ENCODE measurements at regions not wholly inside any gene's neighbourhood (a gene's known extent, or its start where the extent isn't known, plus 50 kb on each side); places are given as distances from the start of the nearest gene placed in this dataset.
"Not testable (repeated sequence)": the region's sequence is repeated elsewhere in the genome, so short reads cannot be mapped to it uniquely, and the experiment has no call there.

GRCh38 chr7:42548816-42549611, 312.0 kb upstream of the GLI3 start:
- no peak overlapping the region for H3K27ac ChIP-seq (ENCODE audit: low read length)
- ChIA-PET POLR2A (no interaction called here), CTCF (no interaction called here)
- no peaks in the 10 kb centered on the region for H3K36me3 Mint-ChIP-seq
- no peak overlapping the region for H3K27ac Mint-ChIP-seq
- DNase-seq (no peak), ATAC-seq (replicated peaks in 1 of 4) (no peak)
- H3K9me3 ChIP-seq = no peaks in the 10 kb centered on the region
- H3K4me3 Mint-ChIP-seq = no peak overlapping the region
- peaks cover under 1 to 10% (median 10%) of the 10 kb centered on the region in 3 donors for H3K9me3 Mint-ChIP-seq
- no peak overlapping the region for H3K4me3 ChIP-seq (ENCODE audit: control insufficient read depth in 1 of 2, extremely low read depth in 1 of 2, low read length in 1 of 2)
- H3K27me3 ChIP-seq (replicated peaks in 1 of 2; ENCODE audit: control insufficient read depth in 2 of 2, extremely low read depth in 1 of 2, insufficient read depth in 2 of 2, low read length in 1 of 2) = no peaks in the 10 kb centered on the region
- WGBS (ENCODE audit: insufficient coverage) = no CpG with 5 or more reads among the region's 6 CpGs
- H3K27me3 Mint-ChIP-seq = no peaks in the 10 kb centered on the region
- no peaks in the 10 kb centered on the region for H3K4me1 Mint-ChIP-seq
- no peaks in the 10 kb centered on the region for H3K4me1 ChIP-seq (ENCODE audit: control insufficient read depth in 1 of 2, extremely low read depth in 1 of 2, insufficient read depth in 2 of 2, low read length in 2 of 2)
- no peaks in the 10 kb centered on the region for H3K36me3 ChIP-seq (ENCODE audit: control insufficient read depth in 2 of 2, extremely low read depth in 1 of 2, insufficient read depth in 1 of 2, low read length in 1 of 2)

- peaks cover 0 to 14% (median 13%) of the 10 kb centered on the region in 3 donors for H3K9me3 Mint-ChIP-seq
- no peak for ATAC-seq (replicated peaks in 1 of 4)
- ChIA-PET CTCF (no interaction called here), POLR2A (no interaction called here)
- no peaks in the 10 kb centered on the region for H3K36me3 ChIP-seq (ENCODE audit: control insufficient read depth in 2 of 2, extremely low read depth in 1 of 2, insufficient read depth in 1 of 2, low read length in 1 of 2)
- no peaks in the 10 kb centered on the region for H3K27me3 Mint-ChIP-seq
- WGBS (ENCODE audit: insufficient coverage) = 80% methylated on average over 1 of the region's 1 CpG
- no peak overlapping the region for H3K4me3 ChIP-seq (ENCODE audit: control insufficient read depth in 1 of 2, extremely low read depth in 1 of 2, low read length in 1 of 2)
- H3K36me3 Mint-ChIP-seq = no peaks in the 10 kb centered on the region
- no peak overlapping the region for H3K27ac ChIP-seq (ENCODE audit: low read length)
- H3K4me1 ChIP-seq (ENCODE audit: control insufficient read depth in 1 of 2, extremely low read depth in 1 of 2, insufficient read depth in 2 of 2, low read length in 2 of 2) = no peaks in the 10 kb centered on the region
- H3K4me1 Mint-ChIP-seq = no peaks in the 10 kb centered on the region
- no peaks in the 10 kb centered on the region for H3K9me3 ChIP-seq
- H3K4me3 Mint-ChIP-seq = no peak overlapping the region
- no peaks in the 10 kb centered on the region for H3K27me3 ChIP-seq (replicated peaks in 1 of 2; ENCODE audit: control insufficient read depth in 2 of 2, extremely low read depth in 1 of 2, insufficient read depth in 2 of 2, low read length in 1 of 2)
- DNase-seq = no peak
- H3K27ac Mint-ChIP-seq = no peak overlapping the region
Measured at GRCh38 chr7:42545049-42545724, 308.2 kb upstream of the GLI3 start.

- POLR2A ChIA-PET = no interaction called here
- H3K9me3 Mint-ChIP-seq = peaks cover 0 to 14% (median 13%) of the 10 kb centered on the region in 3 donors
- H3K27ac ChIP-seq (ENCODE audit: low read length) = no peak overlapping the region
- H3K27me3 Mint-ChIP-seq = no peaks in the 10 kb centered on the region
- DNase-seq (no peak), ATAC-seq (replicated peaks in 1 of 4) (no peak)
- H3K27ac Mint-ChIP-seq = no peak overlapping the region
- CTCF ChIA-PET = no interaction called here
- H3K4me3 ChIP-seq (ENCODE audit: control insufficient read depth in 1 of 2, extremely low read depth in 1 of 2, low read length in 1 of 2) = no peak overlapping the region
- H3K27me3 ChIP-seq (replicated peaks in 1 of 2; ENCODE audit: control insufficient read depth in 2 of 2, extremely low read depth in 1 of 2, insufficient read depth in 2 of 2, low read length in 1 of 2) = no peaks in the 10 kb centered on the region
- no peaks in the 10 kb centered on the region for H3K36me3 ChIP-seq (ENCODE audit: control insufficient read depth in 2 of 2, extremely low read depth in 1 of 2, insufficient read depth in 1 of 2, low read length in 1 of 2)
- 40% methylated on average over 1 of the region's 4 CpGs for WGBS (ENCODE audit: insufficient coverage)
- no peaks in the 10 kb centered on the region for H3K4me1 ChIP-seq (ENCODE audit: control insufficient read depth in 1 of 2, extremely low read depth in 1 of 2, insufficient read depth in 2 of 2, low read length in 2 of 2)
- no peak overlapping the region for H3K4me3 Mint-ChIP-seq
- H3K36me3 Mint-ChIP-seq = no peaks in the 10 kb centered on the region
- H3K4me1 Mint-ChIP-seq = no peaks in the 10 kb centered on the region
- no peaks in the 10 kb centered on the region for H3K9me3 ChIP-seq
Measured at GRCh38 chr7:42543953-42544352, 306.9 kb upstream of the GLI3 start.

GRCh38 chr7:42542446-42542845, 305.4 kb upstream of the GLI3 start:
- H3K27me3 ChIP-seq (replicated peaks in 1 of 2; ENCODE audit: control insufficient read depth in 2 of 2, extremely low read depth in 1 of 2, insufficient read depth in 2 of 2, low read length in 1 of 2); H3K27ac ChIP-seq (ENCODE audit: low read length); H3K4me1 Mint-ChIP-seq; ATAC-seq (replicated peaks in 1 of 4); H3K4me3 Mint-ChIP-seq; POLR2A ChIA-PET; H3K27me3 Mint-ChIP-seq; H3K27ac Mint-ChIP-seq; H3K4me1 ChIP-seq (ENCODE audit: control insufficient read depth in 1 of 2, extremely low read depth in 1 of 2, insufficient read depth in 2 of 2, low read length in 2 of 2); H3K36me3 ChIP-seq (ENCODE audit: control insufficient read depth in 2 of 2, extremely low read depth in 1 of 2, insufficient read depth in 1 of 2, low read length in 1 of 2); CTCF ChIA-PET; DNase-seq; H3K9me3 ChIP-seq; H3K36me3 Mint-ChIP-seq; H3K4me3 ChIP-seq (ENCODE audit: control insufficient read depth in 1 of 2, extremely low read depth in 1 of 2, low read length in 1 of 2): not testable (repeated sequence)
- no CpG with 5 or more reads among the region's 1 CpG for WGBS (ENCODE audit: insufficient coverage)
- H3K9me3 Mint-ChIP-seq = peaks cover 0 to 14% (median 9%) of the 10 kb centered on the region in 3 donors

- H3K27ac ChIP-seq (ENCODE audit: low read length) = no peak overlapping the region
- no peaks in the 10 kb centered on the region for H3K36me3 ChIP-seq (ENCODE audit: control insufficient read depth in 2 of 2, extremely low read depth in 1 of 2, insufficient read depth in 1 of 2, low read length in 1 of 2)
- no peaks in the 10 kb centered on the region for H3K36me3 Mint-ChIP-seq
- ChIA-PET CTCF (no interaction called here), POLR2A (interaction anchor here in 1 of 2 donors (0.5 kb wide), 1 partner anchor 145 kb away, joined by 3 read pairs; no protein-coding TSS in a partner anchor)
- no peak for DNase-seq
- H3K27me3 Mint-ChIP-seq = no peaks in the 10 kb centered on the region
- no peaks in the 10 kb centered on the region for H3K9me3 ChIP-seq
- H3K27ac Mint-ChIP-seq = no peak overlapping the region
- H3K4me3 ChIP-seq (ENCODE audit: control insufficient read depth in 1 of 2, extremely low read depth in 1 of 2, low read length in 1 of 2) = no peak overlapping the region
- WGBS (ENCODE audit: insufficient coverage) = no CpG with 5 or more reads among the region's 1 CpG
- ATAC-seq (replicated peaks in 1 of 4) = no peak
- H3K4me3 Mint-ChIP-seq = no peak overlapping the region
- no peaks in the 10 kb centered on the region for H3K4me1 ChIP-seq (ENCODE audit: control insufficient read depth in 1 of 2, extremely low read depth in 1 of 2, insufficient read depth in 2 of 2, low read length in 2 of 2)
- peaks cover 14 to 35% (median 23%) of the 10 kb centered on the region in 3 donors for H3K9me3 Mint-ChIP-seq
- H3K27me3 ChIP-seq (replicated peaks in 1 of 2; ENCODE audit: control insufficient read depth in 2 of 2, extremely low read depth in 1 of 2, insufficient read depth in 2 of 2, low read length in 1 of 2) = no peaks in the 10 kb centered on the region
- H3K4me1 Mint-ChIP-seq = no peaks in the 10 kb centered on the region
Measured at GRCh38 chr7:42534441-42534840, 297.4 kb upstream of the GLI3 start.

- H3K4me3 Mint-ChIP-seq = no peak overlapping the region
- no peak overlapping the region for H3K4me3 ChIP-seq (ENCODE audit: control insufficient read depth in 1 of 2, extremely low read depth in 1 of 2, low read length in 1 of 2)
- no peaks in the 10 kb centered on the region for H3K27me3 Mint-ChIP-seq
- no peaks in the 10 kb centered on the region for H3K36me3 ChIP-seq (ENCODE audit: control insufficient read depth in 2 of 2, extremely low read depth in 1 of 2, insufficient read depth in 1 of 2, low read length in 1 of 2)
- H3K36me3 Mint-ChIP-seq = no peaks in the 10 kb centered on the region
- no peaks in the 10 kb centered on the region for H3K27me3 ChIP-seq (replicated peaks in 1 of 2; ENCODE audit: control insufficient read depth in 2 of 2, extremely low read depth in 1 of 2, insufficient read depth in 2 of 2, low read length in 1 of 2)
- peaks cover 22 to 35% (median 32%) of the 10 kb centered on the region in 3 donors for H3K9me3 Mint-ChIP-seq
- CTCF ChIA-PET = no interaction called here
- POLR2A ChIA-PET = no interaction called here
- no CpG with 5 or more reads among the region's 2 CpGs for WGBS (ENCODE audit: insufficient coverage)
- no peak overlapping the region for H3K27ac ChIP-seq (ENCODE audit: low read length)
- H3K4me1 Mint-ChIP-seq = no peaks in the 10 kb centered on the region
- H3K27ac Mint-ChIP-seq = no peak overlapping the region
- no peaks in the 10 kb centered on the region for H3K9me3 ChIP-seq
- H3K4me1 ChIP-seq (ENCODE audit: control insufficient read depth in 1 of 2, extremely low read depth in 1 of 2, insufficient read depth in 2 of 2, low read length in 2 of 2) = no peaks in the 10 kb centered on the region
- DNase-seq = no peak
- ATAC-seq (replicated peaks in 1 of 4) = no peak
Measured at GRCh38 chr7:42527004-42527403, 290.0 kb upstream of the GLI3 start.

Measured in T-cell (primary cell).